SU-DHL-6 (cell line): ENCODE measurements at regions not wholly inside any gene's neighbourhood (a gene's known extent, or its start where the extent isn't known, plus 50 kb on each side); places are given as distances from the start of the nearest gene placed in this dataset.

ENCODE experiments used
- H2AFZ ChIP-seq: fragments of 200-600 bp; sonication (generic); 2 replicates; pipeline ENCODE4 v1.6.1; 2014; ENCODE audit warnings: low read depth, mild to moderate bottlenecking, moderate library complexity, mixed read lengths, antibody characterized with exemption, low read length; ENCODE audit not compliant: severe bottlenecking
- H3F3A ChIP-seq: fragments of 200-600 bp; shearing (Covaris generic); 2 replicates; pipeline ENCODE4 v1.6.0; 2016; ENCODE audit warnings: antibody characterized with exemption, mild to moderate bottlenecking; ENCODE audit not compliant: insufficient read depth
- H3K27ac ChIP-seq: fragments of 200-600 bp; sonication (generic); 2 replicates; pipeline ENCODE4 v1.5.1; 2016; ENCODE audit warnings: low read depth, mild to moderate bottlenecking, low read length, moderate library complexity, mixed read lengths
- H3K27me3 ChIP-seq: fragments of 200-600 bp; sonication (generic), shearing (Covaris generic); 2 replicates; pipeline ENCODE4 v1.6.0; 2014; ENCODE audit warnings: mild to moderate bottlenecking, low read length
- H3K36me3 ChIP-seq: fragments of 200-600 bp; sonication (generic); 2 replicates; pipeline ENCODE4 v1.6.1; 2014; ENCODE audit warnings: mild to moderate bottlenecking, low read length, mixed read lengths
- H3K4me2 ChIP-seq: fragments of 300-600, 200-600 bp; shearing (Covaris generic), sonication (generic); 2 replicates; pipeline ENCODE4 v1.6.0; 2014; ENCODE audit warnings: low read length, low read depth, mild to moderate bottlenecking; ENCODE audit not compliant: poor library complexity, severe bottlenecking
- H3K4me3 ChIP-seq: fragments of 200-600 bp; sonication (generic); 2 replicates; pipeline ENCODE4 v1.5.1; 2014; ENCODE audit warnings: antibody characterized with exemption, low read length, mild to moderate bottlenecking, mixed read lengths; ENCODE audit not compliant: insufficient read depth, poor library complexity, severe bottlenecking
- H3K79me2 ChIP-seq: fragments of 200-600 bp; sonication (generic); 2 replicates; pipeline ENCODE4 v1.6.1; 2014; ENCODE audit warnings: mild to moderate bottlenecking, low read length, moderate library complexity; ENCODE audit not compliant: insufficient read depth
- H3K9ac ChIP-seq: fragments of 200-600 bp; sonication (generic); 2 replicates; pipeline ENCODE4 v1.7.0; 2014; ENCODE audit warnings: mild to moderate bottlenecking, low read length
- H3K9me2 ChIP-seq: fragments of 200-600 bp; sonication (generic); replicated peaks from 2 replicates; pipeline ENCODE4 v1.6.1; 2014; ENCODE audit warnings: low read length; ENCODE audit not compliant: insufficient read depth
- H3K9me3 ChIP-seq: fragments of 200-600 bp; sonication (generic); 2 replicates; pipeline ENCODE4 v1.6.1; 2014; ENCODE audit warnings: low read length, mixed read lengths; ENCODE audit not compliant: insufficient read depth
- H4K20me1 ChIP-seq: fragments of 200-600 bp; sonication (generic); 2 replicates; pipeline ENCODE4 v1.6.1; 2014; ENCODE audit warnings: low read depth, mild to moderate bottlenecking, antibody characterized with exemption, low read length, moderate library complexity, mixed read lengths
- CTCF ChIP-seq: fragments of 200-600 bp; sonication (generic); IDR thresholded peaks from one replicate; pipeline ENCODE4 v1.5.1; 2017; ENCODE audit warnings: antibody characterized with exemption, mild to moderate bottlenecking, low read length, moderate library complexity; ENCODE audit not compliant: insufficient read depth, poor library complexity, severe bottlenecking
- EZH2phosphoT487 ChIP-seq: fragments of 200-600 bp; sonication (generic), shearing (Covaris generic); conservative IDR thresholded peaks from 2 replicates; pipeline ENCODE4 v1.6.1; 2018; ENCODE audit warnings: mild to moderate bottlenecking, antibody characterized with exemption, low read length, moderate library complexity, mixed read lengths

- no peak overlapping the region for H3K27ac ChIP-seq
- TF ChIP-seq EZH2phosphoT487: no peak
- TF ChIP-seq CTCF: no peak
- H3K4me3 ChIP-seq: no peak overlapping the region
- H3F3A ChIP-seq: no peaks in the 10 kb centered on the region
- no peak overlapping the region for H3K9ac ChIP-seq
- H3K36me3 ChIP-seq: no peaks in the 10 kb centered on the region
- no peak overlapping the region for H2AFZ ChIP-seq
- no peaks in the 10 kb centered on the region for H3K9me2 ChIP-seq
- no peaks in the 10 kb centered on the region for H3K27me3 ChIP-seq
- H3K79me2 ChIP-seq: no peaks in the 10 kb centered on the region
- H3K4me2 ChIP-seq: no peak overlapping the region
- no peaks in the 10 kb centered on the region for H3K9me3 ChIP-seq
- H4K20me1 ChIP-seq: no peaks in the 10 kb centered on the region
Observed at GRCh38 chr5:174818430-174818829, 94.0 kb downstream of the MSX2 start.

- Histone ChIP-seq H3K27ac (no peak overlapping the region), H3F3A (no peaks in the 10 kb centered on the region), H3K79me2 (no peaks in the 10 kb centered on the region), H3K4me2 (no peak overlapping the region), H3K9me3 (no peaks in the 10 kb centered on the region), H2AFZ (no peak overlapping the region), H3K9ac (no peak overlapping the region), H3K9me2 (no peaks in the 10 kb centered on the region), H4K20me1 (no peaks in the 10 kb centered on the region), H3K36me3 (no peaks in the 10 kb centered on the region), H3K27me3 (no peaks in the 10 kb centered on the region), H3K4me3 (no peak overlapping the region)
- TF ChIP-seq EZH2phosphoT487 (no peak), CTCF (no peak)
Observed at GRCh38 chr5:174817610-174818009, 93.2 kb downstream of the MSX2 start.

- H3K27me3 ChIP-seq: no peaks in the 10 kb centered on the region
- no peaks in the 10 kb centered on the region for H3K9me2 ChIP-seq
- H3K9ac ChIP-seq: no peak overlapping the region
- no peak overlapping the region for H2AFZ ChIP-seq
- TF ChIP-seq EZH2phosphoT487: no peak
- no peak for TF ChIP-seq CTCF
- H3K4me2 ChIP-seq: no peak overlapping the region
- H3K9me3 ChIP-seq: no peaks in the 10 kb centered on the region
- H3K79me2 ChIP-seq: no peaks in the 10 kb centered on the region
- H3F3A ChIP-seq: no peaks in the 10 kb centered on the region
- H3K27ac ChIP-seq: no peak overlapping the region
- no peaks in the 10 kb centered on the region for H3K36me3 ChIP-seq
- no peak overlapping the region for H3K4me3 ChIP-seq
- no peaks in the 10 kb centered on the region for H4K20me1 ChIP-seq
Observed at GRCh38 chr5:174816858-174817257, 92.5 kb downstream of the MSX2 start.
